K562 (cell line): ENCODE measurements at regions not wholly inside any gene's neighbourhood (a gene's known extent, or its start where the extent isn't known, plus 50 kb on each side); places are given as distances from the start of the nearest gene placed in this dataset.

Experiments
- ATAC-seq: fragments of 200-7000 bp; cut with Tn5 transposase; 3 replicates; pipeline ENCODE4 v1.9.1; 2020; ENCODE audit warnings: moderate library complexity
- BruUV-seq: library from RNA; stranded (reverse); fragments of 400-500 nt; replicated peaks from 2 replicates; lab custom pipeline; 2021; lab: Mats Ljungman, UMichigan
- CTCF ChIA-PET: fragments of 300-600 bp; formaldehyde crosslinking; extraction: SDS; loops from one replicate; lab custom pipeline; 2021; ENCODE audit warnings: low intra/inter-chr PET ratio; lab: Yijun Ruan, JAX
- POLR2A ChIA-PET: fragments of 300-600, 350-650 bp; sonication (Branson Sonifier 250); formaldehyde crosslinking; extraction: SDS; loops from one replicate; lab custom pipeline; 2021; ENCODE audit warnings: antibody characterized with exemption, inconsistent platforms; lab: Yijun Ruan, JAX
- DNase-seq, 4 experiments: peaks; one replicate each; pipeline versions ENCODE4 v3.0.0 to v3.0.0-alpha.2; 2011 to 2018; ENCODE audit warnings: low spot score in 3 of 4, mixed read lengths in 3 of 4; ENCODE audit errors: extremely low read depth in 1 of 4
- FAIRE-seq: peaks from 2 replicates; lab custom pipeline; 2011; peaks lifted over from hg19 to GRCh38; lab: Jason Lieb, UNC
- H2AFZ ChIP-seq: 2 replicates; pipeline ENCODE4 v1.6.0; 2011; ENCODE audit warnings: low read depth, low read length, control low read depth, inconsistent platforms
- H3K27ac ChIP-seq: fragments of 200-600 bp; 3 replicates; pipeline ENCODE4 v1.8.0; 2011; ENCODE audit warnings: low read depth, mild to moderate bottlenecking, control low read depth, inconsistent platforms, low read length, moderate library complexity, mixed read lengths; ENCODE audit errors: extremely low read depth
- H3K27me3 ChIP-seq, 2 experiments: fragments of 300-600 bp in 1 of 2; 2 replicates in 1 of 2; 3 replicates in 1 of 2; pipeline versions ENCODE4 v1.6.0 to v1.8.0; 2011; ENCODE audit warnings: inconsistent platforms in 2 of 2, low read length in 2 of 2, mild to moderate bottlenecking in 1 of 2, mixed read lengths in 1 of 2, moderate library complexity in 1 of 2; ENCODE audit not compliant: control insufficient read depth in 2 of 2, insufficient read depth in 2 of 2
- H3K36me3 ChIP-seq: fragments of 300-600 bp; 3 replicates; pipeline ENCODE4 v1.8.0; 2011; ENCODE audit warnings: mild to moderate bottlenecking, low read length, inconsistent platforms; ENCODE audit not compliant: control insufficient read depth, insufficient read depth
- H3K4me1 ChIP-seq, 2 experiments: fragments of 200-600 bp in 1 of 2; replicated peaks in 1 of 2; 2 replicates in 1 of 2; 3 replicates in 1 of 2; pipeline versions ENCODE4 v1.5.1 to v1.8.0; 2011; ENCODE audit warnings: inconsistent platforms in 2 of 2, low read length in 2 of 2, mild to moderate bottlenecking in 1 of 2, mixed read lengths in 1 of 2, moderate library complexity in 1 of 2; ENCODE audit not compliant: control insufficient read depth in 2 of 2, insufficient read depth in 2 of 2
- H3K4me2 ChIP-seq: 2 replicates; pipeline ENCODE4 v1.6.1; 2011; ENCODE audit warnings: low read length, control low read depth, inconsistent platforms, mixed read lengths; ENCODE audit not compliant: insufficient read depth
- H3K4me3 ChIP-seq: fragments of 200-600 bp; sonication (generic), shearing (Covaris generic); 2 replicates; pipeline ENCODE4 v1.5.1; 2016; ENCODE audit warnings: control low read depth, inconsistent platforms
- H3K79me2 ChIP-seq: fragments of 200-600 bp; 3 replicates; pipeline ENCODE4 v1.8.0; 2011; ENCODE audit warnings: low read length, inconsistent platforms; ENCODE audit not compliant: control insufficient read depth, insufficient read depth
- H3K9ac ChIP-seq, 2 experiments: 2 replicates each; pipeline versions ENCODE4 v1.6.0 to v1.6.1; 2011; ENCODE audit warnings: low read depth in 2 of 2, low read length in 2 of 2, control low read depth in 1 of 2, inconsistent platforms in 1 of 2, mild to moderate bottlenecking in 1 of 2, mixed read lengths in 1 of 2; ENCODE audit not compliant: insufficient read depth in 1 of 2
- H3K9me1 ChIP-seq: one replicate; pipeline ENCODE4 v1.6.0; 2011; ENCODE audit warnings: inconsistent platforms, mild to moderate bottlenecking, low read length, moderate library complexity; ENCODE audit not compliant: control insufficient read depth, insufficient read depth
- H3K9me3 ChIP-seq: replicated peaks from 2 replicates; pipeline ENCODE4 v1.5.1; 2011; ENCODE audit warnings: low read depth, low read length, inconsistent platforms; ENCODE audit not compliant: control insufficient read depth, insufficient read depth
- H4K20me1 ChIP-seq: replicated peaks from 2 replicates; pipeline ENCODE4 v1.6.1; 2011; ENCODE audit warnings: low read length, inconsistent platforms, mixed read lengths; ENCODE audit not compliant: control insufficient read depth, insufficient read depth
- HES1 ChIP-seq: fragments of 450-650 bp; IDR thresholded peaks from 2 replicates; pipeline ENCODE4 v1.6.1; 2016; ENCODE audit warnings: low read depth, mild to moderate bottlenecking, moderate library complexity
- HMG20A ChIP-seq: fragments of 450-650 bp; formaldehyde crosslinking; conservative IDR thresholded peaks from 2 replicates; pipeline ENCODE4 v1.4.0; 2020; ENCODE audit warnings: mild to moderate bottlenecking, mixed read lengths
- MEIS2 ChIP-seq: fragments of 450-650 bp; IDR thresholded peaks from 2 replicates; pipeline ENCODE4 v1.6.1; 2014; ENCODE audit warnings: mild to moderate bottlenecking; ENCODE audit not compliant: partially characterized antibody
- MLX ChIP-seq, 2 experiments: fragments of 450-650 bp in 1 of 2; sonication (generic) in 1 of 2; formaldehyde crosslinking; conservative IDR thresholded peaks; 2 replicates each; pipeline versions ENCODE4 v1.4.0 to v1.8.1; 2020 to 2022; ENCODE audit warnings: mild to moderate bottlenecking in 1 of 2, missing genetic modification reagents in 1 of 2
- PCBP2 ChIP-seq: fragments of 200-400 bp; formaldehyde crosslinking; IDR thresholded peaks from 2 replicates; pipeline ENCODE4 v1.6.1; 2018; ENCODE audit warnings: low read length, low read depth, mild to moderate bottlenecking, moderate library complexity; ENCODE audit not compliant: poor library complexity, severe bottlenecking
- TFAP4 ChIP-seq: sonication (generic); formaldehyde crosslinking; IDR thresholded peaks from 2 replicates; pipeline ENCODE4 v1.8.0; 2022; ENCODE audit warnings: missing genetic modification reagents, mild to moderate bottlenecking, moderate library complexity, borderline replicate concordance
- WGBS: fragments of 100-300 bp; shearing (Covaris generic); methylation state at CpG from one replicate; pipeline ENCODE4 v1.1.6; 2016; ENCODE audit warnings: low coverage, mixed read lengths; ENCODE audit not compliant: insufficient coverage; ENCODE audit errors: missing lambda C conversion rate; 5-methylcytosine and 5-hydroxymethylcytosine counted together
- in situ Hi-C: fragments of 300-500 bp; cut with MboI; formaldehyde crosslinking; loops from 4 replicates; pipeline ENCODE4 v1.15.0; 2018; ENCODE audit warnings: inconsistent platforms, mixed read lengths
- intact Hi-C: fragments of 100-400 bp; cut with micrococcal nuclease; formaldehyde crosslinking; loops from 2 replicates; pipeline ENCODE4 v1.14.2; 2022

- H3K4me3 ChIP-seq = no peak overlapping the region
- FAIRE-seq (no peak), ATAC-seq (no peak), DNase-seq (no peak)
- H3K4me2 ChIP-seq = no peak overlapping the region
- no peaks in the 10 kb centered on the region for H3K9me3 ChIP-seq
- H3K36me3 ChIP-seq = no peaks in the 10 kb centered on the region
- BruUV-seq = no TSS peak
- peaks cover 32 to 36% of the 10 kb centered on the region in 2 experiments for H3K27me3 ChIP-seq
- 0% methylated on average over 4 of the region's 4 CpGs for WGBS
- H3K9me1 ChIP-seq = no peaks in the 10 kb centered on the region
- intact Hi-C loops = no loop called here
- H2AFZ ChIP-seq = no peak overlapping the region
- ChIA-PET POLR2A (no interaction called here), CTCF (no interaction called here)
- in situ Hi-C loops = no loop called here
- H3K79me2 ChIP-seq = no peaks in the 10 kb centered on the region
- 0 out of 2 replicates have a peak, but pooled peaks cover 3% of the 10 kb centered on the region for H4K20me1 ChIP-seq
- no peak overlapping the region for H3K9ac ChIP-seq
- no peak overlapping the region for H3K27ac ChIP-seq
- no peak for TF ChIP-seq MLX (CRISPR knock-in tag; conservative IDR thresholded peaks at IDR 0.05)
- no peak for TF ChIP-seq HES1
- no peak for TF ChIP-seq HMG20A (CRISPR knock-in tag)
- no peak for TF ChIP-seq TFAP4
- TF ChIP-seq MEIS2 = no peak
- no peak for TF ChIP-seq PCBP2
- H3K4me1 ChIP-seq = no peaks in the 10 kb centered on the region
Measured at GRCh38 chr7:134371536-134371935, 54.8 kb upstream of the SLC35B4 start.
